Ovary (tissue), 7 donors: ENCODE measurements at regions not wholly inside any gene's neighbourhood (a gene's known extent, or its start where the extent isn't known, plus 50 kb on each side); places are given as distances from the start of the nearest gene placed in this dataset.
"Not testable (repeated sequence)": the region's sequence is repeated elsewhere in the genome, so short reads cannot be mapped to it uniquely, and the experiment has no call there.

Source experiments
- DNase-seq, 5 donors: peaks; one replicate each; pipeline ENCODE4 v3.0.0-alpha.2; 2019 to 2020
- H3K27ac ChIP-seq, 2 donors: fragments of 200-600 bp; one replicate each; pipeline versions ENCODE4 v1.5.1 to v1.8.0; 2019 to 2022
- H3K27me3 ChIP-seq: fragments of 200-600 bp; one replicate; pipeline ENCODE4 v1.8.0; 2022
- H3K36me3 ChIP-seq: fragments of 200-600 bp; sonication (generic); one replicate; pipeline ENCODE4 v1.5.1; 2019
- H3K4me1 ChIP-seq: one replicate; pipeline ENCODE4 v1.8.1; 2013; ENCODE audit warnings: mild to moderate bottlenecking, moderate library complexity; ENCODE audit not compliant: insufficient read depth
- H3K4me3 ChIP-seq: fragments of 200-600 bp; sonication (generic); one replicate; pipeline ENCODE4 v1.5.1; 2017
- H3K9me3 ChIP-seq, 2 donors: fragments of 200-600 bp in 1 of 2; sonication (generic) in 1 of 2; one replicate each; pipeline versions ENCODE4 v1.5.1 to v1.8.1; 2013 to 2019; ENCODE audit warnings: mild to moderate bottlenecking in 1 of 2, moderate library complexity in 1 of 2
- CTCF ChIP-seq, 3 donors: fragments of 450-650 bp in 2 of 3; fragments of 200-600 bp in 1 of 3; IDR thresholded peaks; one replicate each; pipeline versions ENCODE4 v1.5.1 to v1.8.0; 2016 to 2022; ENCODE audit warnings: antibody characterized with exemption in 3 of 3, mild to moderate bottlenecking in 1 of 3
- EP300 ChIP-seq: sonication (generic); formaldehyde crosslinking; IDR thresholded peaks from one replicate; pipeline ENCODE4 v1.6.1; 2017; ENCODE audit warnings: antibody characterized with exemption
- POLR2A ChIP-seq: fragments of 450-650 bp; IDR thresholded peaks from one replicate; pipeline ENCODE4 v1.6.1; 2017; ENCODE audit warnings: antibody characterized with exemption, mild to moderate bottlenecking, moderate library complexity
- WGBS, 3 donors: extraction: QIAGEN DNeasy Blood & Tissue Kit in 1 of 3; methylation state at CpG; one replicate each; pipeline versions ENCODE4 v1.1.5 to v1.1.7; 2013 to 2017; 5-methylcytosine and 5-hydroxymethylcytosine counted together
- intact Hi-C, 4 donors: fragments of 100-400 bp; cut with DNase I; formaldehyde crosslinking; loops; one replicate each; pipeline versions ENCODE4 v1.11.0 to v1.15.1; 2022 to 2023
- donor health status: DM: no; HTN: no; CAD: no; lungs with moderate emphysema.
- donor health status: DM: no; HTN: no; CAD: no.
- donor health status: Bipolar disorder and iron deficiency.
- donor health status: DM: no; HTN: no; CAD: no.
- donor health status: DM: yes; HTN: yes; CAD: no.

- Histone ChIP-seq H3K4me3 (no peak overlapping the region), H3K4me1 (no peaks in the 10 kb centered on the region), H3K27ac (no peak overlapping the region), H3K36me3 (no peaks in the 10 kb centered on the region), H3K9me3 (no peaks in the 10 kb centered on the region), H3K27me3 (no peaks in the 10 kb centered on the region)
- no peak for DNase-seq
- intact Hi-C loops = no loop called here
- TF ChIP-seq CTCF (IDR thresholded peaks at IDR 0.05) (no peak), EP300 (no peak), POLR2A (no peak)
- 66 to 80% (median 78%) methylated on average over 2 of the region's 2 CpGs for WGBS, 3 donors
These were observed 1386.5 kb upstream of the CDH8 start for GRCh38 chr16:63422715-63423114.

- TF ChIP-seq POLR2A = no peak
- no peak for TF ChIP-seq CTCF (IDR thresholded peaks at IDR 0.05)
- no peak for TF ChIP-seq EP300
- H3K4me1 ChIP-seq = no peaks in the 10 kb centered on the region
- 89 to 93% (median 92%) methylated on average over 4 of the region's 4 CpGs for WGBS, 3 donors
These were observed 1380.5 kb upstream of the CDH8 start for GRCh38 chr16:63416712-63417111.

GRCh38 chr16:63415014-63415413, 1378.8 kb upstream of the CDH8 start:
- Histone ChIP-seq H3K9me3 (no peaks in the 10 kb centered on the region), H3K4me1 (no peaks in the 10 kb centered on the region), H3K36me3 (no peaks in the 10 kb centered on the region), H3K27me3 (no peaks in the 10 kb centered on the region), H3K27ac (no peak overlapping the region), H3K4me3 (no peak overlapping the region)
- no peak for DNase-seq
- 46 to 59% (median 58%) methylated on average over 2 of the region's 2 CpGs for WGBS, 3 donors
- intact Hi-C loops = no loop called here
- TF ChIP-seq EP300 = no peak

More at GRCh38 chr16:63416712-63417111, 1380.5 kb upstream of the CDH8 start:
- no peak overlapping the region for H3K4me3 ChIP-seq
- no peaks in the 10 kb centered on the region for H3K9me3 ChIP-seq
- H3K27me3 ChIP-seq = no peaks in the 10 kb centered on the region
- intact Hi-C loops = no loop called here
- no peaks in the 10 kb centered on the region for H3K36me3 ChIP-seq
- no peak overlapping the region for H3K27ac ChIP-seq
- DNase-seq = no peak

- H3K9me3 ChIP-seq = no peaks in the 10 kb centered on the region
- H3K36me3 ChIP-seq = no peaks in the 10 kb centered on the region
- no peak overlapping the region for H3K27ac ChIP-seq
- 93 to 97% (median 96%) methylated on average over 1 of the region's 1 CpG for WGBS, 3 donors
- no peaks in the 10 kb centered on the region for H3K27me3 ChIP-seq
- TF ChIP-seq CTCF (IDR thresholded peaks at IDR 0.05) = no peak
- no peak for TF ChIP-seq EP300
- no peak for TF ChIP-seq POLR2A
- H3K4me1 ChIP-seq = no peaks in the 10 kb centered on the region
- intact Hi-C loops = no loop called here
- H3K4me3 ChIP-seq = no peak overlapping the region
- no peak for DNase-seq
These were observed 1374.4 kb upstream of the CDH8 start for GRCh38 chr16:63410594-63410993.

GRCh38 chr16:63403792-63404191, 1367.6 kb upstream of the CDH8 start:
- no peak overlapping the region for H3K4me3 ChIP-seq
- DNase-seq = no peak
- intact Hi-C loops = no loop called here

GRCh38 chr16:63388277-63388676, 1352.0 kb upstream of the CDH8 start:
- H3K36me3 ChIP-seq, DNase-seq, H3K9me3 ChIP-seq, H3K27ac ChIP-seq, intact Hi-C loops, H3K4me1 ChIP-seq, H3K27me3 ChIP-seq, H3K4me3 ChIP-seq: not testable (repeated sequence)
- WGBS, 3 donors = 85 to 90% (median 88%) methylated on average over 18 of the region's 18 CpGs

More at GRCh38 chr16:63403792-63404191, 1367.6 kb upstream of the CDH8 start:
- 93 to 97% (median 96%) methylated on average over 11 of the region's 11 CpGs for WGBS, 3 donors
- Histone ChIP-seq H3K9me3 (no peaks in the 10 kb centered on the region), H3K27me3 (no peaks in the 10 kb centered on the region), H3K27ac (no peak overlapping the region), H3K4me1 (no peaks in the 10 kb centered on the region), H3K36me3 (no peaks in the 10 kb centered on the region)
- TF ChIP-seq POLR2A (no peak), CTCF (IDR thresholded peaks at IDR 0.05) (no peak), EP300 (no peak)
